Karpas-422 (cell line): ENCODE measurements at regions not wholly inside any gene's neighbourhood (a gene's known extent, or its start where the extent isn't known, plus 50 kb on each side); places are given as distances from the start of the nearest gene placed in this dataset.
A peak's percentile ranks its signal among the peaks of the same experiment; 100 is the strongest.

Experiments used
- DNase-seq: peaks from one replicate; pipeline ENCODE4 v3.0.0-alpha.2; 2015
- H2AFZ ChIP-seq: fragments of 200-600 bp; sonication (generic); 2 replicates; pipeline ENCODE4 v1.6.1; 2014; ENCODE audit warnings: antibody characterized with exemption, low read length, mixed read lengths
- H3K27ac ChIP-seq: fragments of 200-600 bp; sonication (generic); 2 replicates; pipeline ENCODE4 v1.5.1; 2014; ENCODE audit warnings: mild to moderate bottlenecking, low read length, moderate library complexity
- H3K27me3 ChIP-seq: fragments of 200-600 bp; sonication (generic); 2 replicates; pipeline ENCODE4 v1.6.1; 2014; ENCODE audit warnings: low read length, mixed read lengths
- H3K36me3 ChIP-seq: fragments of 200-600 bp; sonication (generic); 2 replicates; pipeline ENCODE4 v1.6.1; 2014; ENCODE audit warnings: low read length, mixed read lengths; ENCODE audit not compliant: insufficient read depth
- H3K4me1 ChIP-seq: fragments of 200-600 bp; sonication (generic); 2 replicates; pipeline ENCODE4 v1.6.1; 2014; ENCODE audit warnings: mild to moderate bottlenecking, low read length, mixed read lengths
- H3K4me2 ChIP-seq: fragments of 200-600 bp; sonication (generic); 2 replicates; pipeline ENCODE4 v1.6.1; 2014; ENCODE audit warnings: low read length, low read depth, mild to moderate bottlenecking; ENCODE audit not compliant: poor library complexity, severe bottlenecking
- H3K4me3 ChIP-seq: fragments of 200-600 bp; sonication (generic); 2 replicates; pipeline ENCODE4 v1.5.1; 2014; ENCODE audit warnings: mild to moderate bottlenecking, antibody characterized with exemption, low read length, mixed read lengths
- H3K79me2 ChIP-seq: fragments of 200-600 bp; sonication (generic); 2 replicates; pipeline ENCODE4 v1.6.1; 2014; ENCODE audit warnings: mild to moderate bottlenecking, low read length, mixed read lengths
- H3K9ac ChIP-seq: fragments of 200-600 bp; sonication (generic); 2 replicates; pipeline ENCODE4 v1.6.0; 2014; ENCODE audit warnings: low read length
- H3K9me2 ChIP-seq: fragments of 200-600 bp; sonication (generic), shearing (Covaris generic); replicated peaks from 2 replicates; pipeline ENCODE4 v1.6.0; 2014; ENCODE audit warnings: mild to moderate bottlenecking, low read length, moderate library complexity; ENCODE audit not compliant: insufficient read depth
- H3K9me3 ChIP-seq: fragments of 300-700, 200-600 bp; sonication (generic); 2 replicates; pipeline ENCODE4 v1.6.1; 2014; ENCODE audit warnings: low read length, mixed read lengths
- H4K20me1 ChIP-seq: fragments of 200-600 bp; sonication (generic); 2 replicates; pipeline ENCODE4 v1.6.1; 2014; ENCODE audit warnings: mild to moderate bottlenecking, antibody characterized with exemption, low read length, low read depth; ENCODE audit not compliant: insufficient read depth

GRCh38 chr7:54679490-54679817 is 79.6 kb downstream of the SEC61G start:
- H3K9me2 ChIP-seq, result no peaks in the 10 kb centered on the region
- H3K4me2 ChIP-seq, result no peak overlapping the region
- no peak overlapping the region for H3K4me3 ChIP-seq
- no peaks in the 10 kb centered on the region for H3K36me3 ChIP-seq
- H3K27me3 ChIP-seq, result no peaks in the 10 kb centered on the region
- no peak overlapping the region for H2AFZ ChIP-seq
- H4K20me1 ChIP-seq, result no peaks in the 10 kb centered on the region
- DNase-seq, result no peak
- no peaks in the 10 kb centered on the region for H3K79me2 ChIP-seq
- H3K27ac ChIP-seq, result no peak overlapping the region
- no peaks in the 10 kb centered on the region for H3K9me3 ChIP-seq
- H3K9ac ChIP-seq, result no peak overlapping the region
- no peaks in the 10 kb centered on the region for H3K4me1 ChIP-seq

GRCh38 chr7:54678763-54679489 is 80.1 kb downstream of the SEC61G start:
- H3K9ac ChIP-seq, result no peak overlapping the region
- peak; percentile 62 for DNase-seq
- no peak overlapping the region for H3K27ac ChIP-seq
- H3K9me2 ChIP-seq, result no peaks in the 10 kb centered on the region
- H3K4me1 ChIP-seq, result no peaks in the 10 kb centered on the region
- no peaks in the 10 kb centered on the region for H3K79me2 ChIP-seq
- no peaks in the 10 kb centered on the region for H3K9me3 ChIP-seq
- no peak overlapping the region for H3K4me3 ChIP-seq
- no peaks in the 10 kb centered on the region for H3K27me3 ChIP-seq
- no peak overlapping the region for H2AFZ ChIP-seq
- no peaks in the 10 kb centered on the region for H3K36me3 ChIP-seq
- no peaks in the 10 kb centered on the region for H4K20me1 ChIP-seq
- H3K4me2 ChIP-seq, result no peak overlapping the region

GRCh38 chr7:54674891-54675290 is 84.1 kb downstream of the SEC61G start:
- no peak overlapping the region for H2AFZ ChIP-seq
- no peak overlapping the region for H3K4me2 ChIP-seq
- no peak overlapping the region for H3K9ac ChIP-seq
- no peaks in the 10 kb centered on the region for H3K9me2 ChIP-seq
- no peaks in the 10 kb centered on the region for H3K9me3 ChIP-seq
- no peak for DNase-seq
- H3K27me3 ChIP-seq, result no peaks in the 10 kb centered on the region
- no peaks in the 10 kb centered on the region for H3K79me2 ChIP-seq
- no peak overlapping the region for H3K27ac ChIP-seq
- H3K4me3 ChIP-seq, result no peak overlapping the region
- no peaks in the 10 kb centered on the region for H4K20me1 ChIP-seq
- H3K36me3 ChIP-seq, result no peaks in the 10 kb centered on the region
- no peaks in the 10 kb centered on the region for H3K4me1 ChIP-seq

GRCh38 chr7:54672519-54672918 is 86.5 kb downstream of the SEC61G start:
- Histone ChIP-seq H3K9me2 (no peaks in the 10 kb centered on the region), H3K27me3 (no peaks in the 10 kb centered on the region), H4K20me1 (no peaks in the 10 kb centered on the region), H3K4me1 (no peaks in the 10 kb centered on the region), H2AFZ (no peak overlapping the region), H3K4me3 (no peak overlapping the region), H3K9me3 (no peaks in the 10 kb centered on the region), H3K36me3 (no peaks in the 10 kb centered on the region), H3K4me2 (no peak overlapping the region), H3K9ac (no peak overlapping the region), H3K27ac (no peak overlapping the region), H3K79me2 (no peaks in the 10 kb centered on the region)
- DNase-seq, result no peak

GRCh38 chr7:54664235-54665228 is 94.5 kb downstream of the SEC61G start:
- H3K36me3 ChIP-seq, result no peaks in the 10 kb centered on the region
- no peaks in the 10 kb centered on the region for H3K79me2 ChIP-seq
- H3K4me2 ChIP-seq, result no peak overlapping the region
- H3K27ac ChIP-seq, result no peak overlapping the region
- H3K27me3 ChIP-seq, result no peaks in the 10 kb centered on the region
- no peak overlapping the region for H3K4me3 ChIP-seq
- no peaks in the 10 kb centered on the region for H3K4me1 ChIP-seq
- no peak overlapping the region for H3K9ac ChIP-seq
- H3K9me2 ChIP-seq, result no peaks in the 10 kb centered on the region
- no peak overlapping the region for H2AFZ ChIP-seq
- no peaks in the 10 kb centered on the region for H4K20me1 ChIP-seq
- H3K9me3 ChIP-seq, result no peaks in the 10 kb centered on the region
- DNase-seq, result no peak

GRCh38 chr7:54663603-54664234 is 95.3 kb downstream of the SEC61G start:
- Histone ChIP-seq H3K27me3 (no peaks in the 10 kb centered on the region), H3K79me2 (no peaks in the 10 kb centered on the region), H3K27ac (no peak overlapping the region), H3K4me1 (no peaks in the 10 kb centered on the region), H3K9me3 (no peaks in the 10 kb centered on the region), H4K20me1 (no peaks in the 10 kb centered on the region), H3K9me2 (no peaks in the 10 kb centered on the region), H3K9ac (no peak overlapping the region), H2AFZ (no peak overlapping the region), H3K36me3 (no peaks in the 10 kb centered on the region), H3K4me3 (no peak overlapping the region), H3K4me2 (no peak overlapping the region)
- no peak for DNase-seq

- Histone ChIP-seq H3K79me2 (no peaks in the 10 kb centered on the region), H3K9me3 (no peaks in the 10 kb centered on the region)
- no peak for DNase-seq
These were observed 95.8 kb downstream of the SEC61G start for GRCh38 chr7:54663186-54663585.

GRCh38 chr7:54662701-54663100 is 96.3 kb downstream of the SEC61G start:
- Histone ChIP-seq H3K27ac (no peak overlapping the region), H4K20me1 (no peaks in the 10 kb centered on the region)

More at GRCh38 chr7:54663186-54663585, 95.8 kb downstream of the SEC61G start:
- Histone ChIP-seq H3K36me3 (no peaks in the 10 kb centered on the region), H3K4me3 (no peak overlapping the region), H3K4me1 (no peaks in the 10 kb centered on the region), H3K9me2 (no peaks in the 10 kb centered on the region), H3K27ac (no peak overlapping the region), H2AFZ (no peak overlapping the region), H4K20me1 (no peaks in the 10 kb centered on the region), H3K4me2 (no peak overlapping the region), H3K9ac (no peak overlapping the region), H3K27me3 (no peaks in the 10 kb centered on the region)

More at GRCh38 chr7:54662701-54663100, 96.3 kb downstream of the SEC61G start:
- no peaks in the 10 kb centered on the region for H3K9me2 ChIP-seq
- H3K9ac ChIP-seq, result no peak overlapping the region
- H3K27me3 ChIP-seq, result no peaks in the 10 kb centered on the region
- no peak for DNase-seq
- no peak overlapping the region for H3K4me3 ChIP-seq
- no peak overlapping the region for H3K4me2 ChIP-seq
- no peak overlapping the region for H2AFZ ChIP-seq
- no peaks in the 10 kb centered on the region for H3K4me1 ChIP-seq
- no peaks in the 10 kb centered on the region for H3K9me3 ChIP-seq
- no peaks in the 10 kb centered on the region for H3K79me2 ChIP-seq
- no peaks in the 10 kb centered on the region for H3K36me3 ChIP-seq
